H1 (cell line): ENCODE measurements at regions not wholly inside any gene's neighbourhood (a gene's known extent, or its start where the extent isn't known, plus 50 kb on each side); places are given as distances from the start of the nearest gene placed in this dataset.

Experiments used
- CTCF ChIA-PET: fragments of 300-600 bp; sonication (Branson Sonifier 250); formaldehyde crosslinking; loops from one replicate; lab custom pipeline; 2021; ENCODE audit not compliant: partially characterized antibody; lab: Charles Lee
- POLR2A ChIA-PET: fragments of 300-600 bp; sonication (Branson Sonifier 250); formaldehyde crosslinking; loops from one replicate; lab custom pipeline; 2021; ENCODE audit warnings: inconsistent platforms; ENCODE audit not compliant: partially characterized antibody; lab: Charles Lee
- DNase-seq, 2 experiments: peaks; one replicate each; pipeline versions ENCODE4 v3.0.0 to v3.0.0-alpha.2; 2010 to 2022; ENCODE audit warnings: low spot score in 2 of 2, low read depth in 1 of 2, mixed read lengths in 1 of 2
- FAIRE-seq: peaks from 2 replicates; lab custom pipeline; 2011; peaks lifted over from hg19 to GRCh38; lab: Jason Lieb, UNC
- H2AFZ ChIP-seq: 2 replicates; pipeline ENCODE4 v1.8.1; 2012; ENCODE audit warnings: low read length, inconsistent platforms
- H2AK5ac ChIP-seq: 2 replicates; pipeline ENCODE4 v1.6.1; 2013; ENCODE audit warnings: low read depth, low read length
- H2BK120ac ChIP-seq: replicated peaks from 2 replicates; pipeline ENCODE3; 2013; ENCODE audit warnings: low read depth, low read length, inconsistent platforms
- H2BK12ac ChIP-seq: 2 replicates; pipeline ENCODE4 v1.6.1; 2013; ENCODE audit warnings: low read depth, low read length
- H2BK15ac ChIP-seq: 2 replicates; pipeline ENCODE4 v1.6.1; 2013; ENCODE audit warnings: low read length
- H2BK20ac ChIP-seq: 2 replicates; pipeline ENCODE4 v1.6.1; 2013; ENCODE audit warnings: low read length
- H2BK5ac ChIP-seq: 2 replicates; pipeline ENCODE4 v1.6.1; 2013; ENCODE audit warnings: low read depth, low read length
- H3K14ac ChIP-seq: 2 replicates; pipeline ENCODE4 v1.6.1; 2013; ENCODE audit warnings: inconsistent platforms; ENCODE audit not compliant: insufficient read length
- H3K18ac ChIP-seq: 2 replicates; pipeline ENCODE4 v1.6.1; 2013; ENCODE audit warnings: low read length; ENCODE audit errors: extremely low read depth
- H3K23ac ChIP-seq: 2 replicates; pipeline ENCODE4 v1.6.1; 2013; ENCODE audit warnings: inconsistent platforms; ENCODE audit not compliant: insufficient read length
- H3K23me2 ChIP-seq: 2 replicates; pipeline ENCODE4 v1.6.1; 2013; ENCODE audit warnings: low read depth, low read length
- H3K27ac ChIP-seq: 2 replicates; pipeline ENCODE4 v1.6.1; 2011; ENCODE audit warnings: low read depth, low read length, inconsistent platforms
- H3K27me3 ChIP-seq, 4 experiments: replicated peaks in 1 of 4; 1 replicate in 1 of 4; 2 replicates in 3 of 4; pipeline versions ENCODE4 v1.6.1 to v1.8.1; 2011 to 2013; ENCODE audit warnings: low read length in 3 of 4, mild to moderate bottlenecking in 3 of 4, inconsistent platforms in 2 of 4, mixed read lengths in 2 of 4, moderate library complexity in 1 of 4; ENCODE audit not compliant: control insufficient read depth in 3 of 4, insufficient read depth in 3 of 4; ENCODE audit errors: extremely low read depth in 1 of 4
- H3K36me3 ChIP-seq, 4 experiments: 2 replicates each; pipeline versions ENCODE4 v1.6.1 to v1.8.1; 2011 to 2013; ENCODE audit warnings: mild to moderate bottlenecking in 4 of 4, low read length in 3 of 4, moderate library complexity in 2 of 4, control low read depth in 1 of 4, inconsistent platforms in 1 of 4; ENCODE audit not compliant: insufficient read depth in 4 of 4, control insufficient read depth in 2 of 4
- H3K4ac ChIP-seq: replicated peaks from 2 replicates; pipeline ENCODE3; 2013; ENCODE audit warnings: low read length, low read depth, mixed read lengths, inconsistent platforms; ENCODE audit not compliant: insufficient read length
- H3K4me1 ChIP-seq, 4 experiments: replicated peaks in 1 of 4; 1 replicate in 1 of 4; 2 replicates in 3 of 4; pipeline versions ENCODE4 v1.6.1 to v1.8.1; 2011 to 2013; ENCODE audit warnings: low read length in 3 of 4, inconsistent platforms in 2 of 4, mixed read lengths in 1 of 4; ENCODE audit not compliant: insufficient read depth in 4 of 4, control insufficient read depth in 3 of 4
- H3K4me2 ChIP-seq, 2 experiments: 2 replicates each; pipeline versions ENCODE4 v1.6.1 to v1.8.1; 2011 to 2013; ENCODE audit warnings: low read depth in 2 of 2, low read length in 2 of 2, control low read depth in 1 of 2, inconsistent platforms in 1 of 2, mild to moderate bottlenecking in 1 of 2; ENCODE audit not compliant: insufficient read depth in 1 of 2
- H3K4me3 ChIP-seq, 4 experiments: fragments of 200-600, 300-600 bp in 1 of 4; sonication (generic), shearing (Covaris generic), sonication (Bioruptor Twin) in 1 of 4; 2 replicates each; pipeline versions ENCODE4 v1.5.1 to v1.8.1; 2011 to 2016; ENCODE audit warnings: low read length in 4 of 4, low read depth in 3 of 4, control low read depth in 2 of 4, inconsistent platforms in 2 of 4, mild to moderate bottlenecking in 2 of 4, mixed read lengths in 1 of 4, moderate library complexity in 1 of 4; ENCODE audit not compliant: insufficient read depth in 2 of 4; ENCODE audit errors: extremely low read depth in 1 of 4
- H3K56ac ChIP-seq: replicated peaks from 2 replicates; pipeline ENCODE3; 2013; ENCODE audit warnings: low read depth, mild to moderate bottlenecking, mixed read lengths, low read length, inconsistent platforms; ENCODE audit not compliant: insufficient read length
- H3K79me1 ChIP-seq: 2 replicates; pipeline ENCODE4 v1.6.1; 2013; ENCODE audit warnings: low read depth, low read length, control low read depth
- H3K79me2 ChIP-seq, 2 experiments: 2 replicates each; pipeline versions ENCODE4 v1.6.1 to v1.8.1; 2012 to 2013; ENCODE audit warnings: low read length in 2 of 2, mild to moderate bottlenecking in 2 of 2, inconsistent platforms in 1 of 2; ENCODE audit not compliant: insufficient read depth in 2 of 2, control insufficient read depth in 1 of 2
- H3K9ac ChIP-seq, 4 experiments: replicated peaks in 1 of 4; 1 replicate in 1 of 4; 2 replicates in 3 of 4; pipeline versions ENCODE4 v1.6.1 to v1.8.1; 2011 to 2013; ENCODE audit warnings: low read depth in 3 of 4, low read length in 3 of 4, control low read depth in 2 of 4, mild to moderate bottlenecking in 2 of 4, moderate library complexity in 2 of 4, inconsistent platforms in 1 of 4; ENCODE audit errors: extremely low read depth in 1 of 4
- H3K9me3 ChIP-seq, 2 experiments: 2 replicates each; pipeline versions ENCODE4 v1.6.1 to v1.8.1; 2012 to 2013; ENCODE audit warnings: mild to moderate bottlenecking in 2 of 2, moderate library complexity in 2 of 2, control low read depth in 1 of 2, inconsistent platforms in 1 of 2, low read depth in 1 of 2, low read length in 1 of 2, mixed read lengths in 1 of 2; ENCODE audit not compliant: insufficient read depth in 2 of 2
- H4K20me1 ChIP-seq, 2 experiments: replicated peaks in 1 of 2; 2 replicates each; pipeline versions ENCODE3 to v1.8.1; 2011 to 2013; ENCODE audit warnings: inconsistent platforms in 2 of 2, low read length in 2 of 2, mild to moderate bottlenecking in 1 of 2; ENCODE audit not compliant: insufficient read depth in 2 of 2, control insufficient read depth in 1 of 2
- H4K5ac ChIP-seq: 2 replicates; pipeline ENCODE4 v1.6.1; 2013; ENCODE audit warnings: low read length, low read depth, mixed read lengths, inconsistent platforms; ENCODE audit not compliant: insufficient read length
- H4K8ac ChIP-seq: 2 replicates; pipeline ENCODE4 v1.8.0; 2013; ENCODE audit warnings: mild to moderate bottlenecking, moderate library complexity, low read length, inconsistent platforms; ENCODE audit not compliant: insufficient read depth; ENCODE audit errors: extremely low read depth
- H4K91ac ChIP-seq: replicated peaks from 2 replicates; pipeline ENCODE3; 2013; ENCODE audit warnings: low read length, mixed read lengths, inconsistent platforms; ENCODE audit not compliant: insufficient read length
- BACH1 ChIP-seq: IDR thresholded peaks from 2 replicates; pipeline ENCODE4 v1.6.1; 2012; ENCODE audit warnings: low read length, improper control_type of control experiment
- CTCF ChIP-seq, 3 experiments: IDR thresholded peaks; 1 replicate in 2 of 3; 2 replicates in 1 of 3; pipeline versions ENCODE4 v1.5.1 to v1.6.1; 2011; ENCODE audit warnings: low read length in 3 of 3, mild to moderate bottlenecking in 3 of 3, inconsistent platforms in 2 of 3, low read depth in 1 of 3, moderate library complexity in 1 of 3; ENCODE audit not compliant: insufficient read depth in 1 of 3; ENCODE audit errors: control extremely low read depth in 1 of 3
- HDAC2 ChIP-seq, 2 experiments: fragments of 300-600 bp in 1 of 2; sonication (generic) in 1 of 2; IDR thresholded peaks; 2 replicates each; pipeline ENCODE4 v1.6.1; 2011 to 2012; ENCODE audit warnings: low read depth in 2 of 2, low read length in 2 of 2, mild to moderate bottlenecking in 2 of 2, moderate library complexity in 2 of 2, borderline replicate concordance in 1 of 2, inconsistent platforms in 1 of 2
- JUND ChIP-seq: IDR thresholded peaks from 2 replicates; pipeline ENCODE4 v1.6.1; 2011; ENCODE audit warnings: mild to moderate bottlenecking, improper control_type of control experiment, low read length
- KDM5A ChIP-seq: fragments of 200-600 bp; IDR thresholded peaks from 2 replicates; pipeline ENCODE4 v1.7.1; 2012; ENCODE audit warnings: mild to moderate bottlenecking, low read length, inconsistent platforms, mixed read lengths
- MAFK ChIP-seq: IDR thresholded peaks from 2 replicates; pipeline ENCODE4 v1.6.1; 2012; ENCODE audit warnings: low read depth, mild to moderate bottlenecking, improper control_type of control experiment, low read length
- NANOG ChIP-seq: IDR thresholded peaks from 2 replicates; pipeline ENCODE4 v1.6.1; 2011; ENCODE audit warnings: low read length, low read depth, mild to moderate bottlenecking, inconsistent platforms; ENCODE audit not compliant: insufficient read depth, poor library complexity, severe bottlenecking
- NRF1 ChIP-seq: IDR thresholded peaks from 2 replicates; pipeline ENCODE4 v1.6.1; 2011; ENCODE audit warnings: mild to moderate bottlenecking, low read depth, low read length, improper control_type of control experiment
- POU5F1 ChIP-seq: IDR thresholded peaks from 2 replicates; pipeline ENCODE4 v1.6.1; 2011; ENCODE audit warnings: low read depth, mild to moderate bottlenecking, low read length, moderate library complexity
- TAF1 ChIP-seq: IDR thresholded peaks from 2 replicates; pipeline ENCODE4 v1.6.1; 2011; ENCODE audit warnings: mild to moderate bottlenecking, low read depth, low read length
- TAF7 ChIP-seq: optimal IDR thresholded peaks from 2 replicates; pipeline ENCODE3; 2011; ENCODE audit warnings: low read depth, mild to moderate bottlenecking, inconsistent platforms, low read length, moderate library complexity, borderline replicate concordance
- USF2 ChIP-seq: IDR thresholded peaks from 2 replicates; pipeline ENCODE4 v1.6.1; 2011; ENCODE audit warnings: low read length, improper control_type of control experiment

DNA sequence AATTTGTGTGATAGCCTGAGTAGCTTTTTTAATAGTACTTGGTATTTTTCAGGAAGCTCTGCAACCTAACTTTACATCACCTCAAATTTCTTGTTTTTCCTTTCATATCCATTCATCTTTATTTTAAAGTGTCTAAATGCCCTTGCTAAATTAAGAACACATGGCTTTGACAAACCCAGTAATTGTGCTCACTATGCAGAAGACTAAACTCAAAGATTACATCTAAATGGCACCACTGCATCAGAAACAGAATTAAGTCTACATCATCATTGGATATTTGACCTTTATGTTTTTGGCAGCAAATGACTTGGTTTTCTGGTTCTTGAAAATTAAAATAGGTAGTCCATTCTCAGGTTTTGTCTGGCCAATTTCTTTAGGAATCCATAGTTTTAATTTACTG, 69.6 kb upstream of the HDGFL1 start:
- H3K4me3 ChIP-seq: no peak overlapping the region
- no peak overlapping the region for H2BK20ac ChIP-seq
- H3K9ac ChIP-seq: no peak overlapping the region
- H3K79me1 ChIP-seq: no peaks in the 10 kb centered on the region
- no peak overlapping the region for H3K4me2 ChIP-seq
- no peak overlapping the region for H3K14ac ChIP-seq
- H3K27ac ChIP-seq: no peak overlapping the region
- TF ChIP-seq KDM5A: no peak
- no peak for TF ChIP-seq BACH1
- no peak for TF ChIP-seq POU5F1
- no peak for TF ChIP-seq CTCF (IDR thresholded peaks at IDR 0.05; ENCODE audit: control extremely low read depth in 1 of 3, insufficient read depth in 1 of 3, low read depth in 1 of 3, low read length in 3 of 3)
- TF ChIP-seq JUND: no peak
- TF ChIP-seq MAFK: no peak
- no peak for TF ChIP-seq HDAC2 (IDR thresholded peaks at IDR 0.05; ENCODE audit: borderline replicate concordance in 1 of 2, low read depth in 2 of 2, low read length in 2 of 2)
- no peak for TF ChIP-seq NANOG
- TF ChIP-seq USF2: no peak
- TF ChIP-seq TAF1: no peak
- no peak for TF ChIP-seq TAF7
- no peak for TF ChIP-seq NRF1
- no peak overlapping the region for H3K4ac ChIP-seq
- no peak overlapping the region for H3K18ac ChIP-seq
- H3K9me3 ChIP-seq: no peaks in the 10 kb centered on the region
- no peak overlapping the region for H4K91ac ChIP-seq
- no peaks in the 10 kb centered on the region for H3K36me3 ChIP-seq
- H2BK12ac ChIP-seq: no peak overlapping the region
- H3K79me2 ChIP-seq: no peaks in the 10 kb centered on the region
- H2AFZ ChIP-seq: no peak overlapping the region
- H3K4me1 ChIP-seq: no peaks in the 10 kb centered on the region
- no peaks in the 10 kb centered on the region for H4K20me1 ChIP-seq
- H2BK120ac ChIP-seq: no peak overlapping the region
- H2BK15ac ChIP-seq: no peak overlapping the region
- H3K56ac ChIP-seq: no peak overlapping the region
- H3K23ac ChIP-seq: no peak overlapping the region
- H2AK5ac ChIP-seq: no peak overlapping the region
- H3K23me2 ChIP-seq: no peaks in the 10 kb centered on the region
- H4K8ac ChIP-seq: no peak overlapping the region
- no peaks in the 10 kb centered on the region for H3K27me3 ChIP-seq
- no peak for FAIRE-seq
- H4K5ac ChIP-seq: no peak overlapping the region
- ChIA-PET CTCF (no interaction called here), POLR2A (no interaction called here)
- H2BK5ac ChIP-seq: no peak overlapping the region
- no peak for DNase-seq
